MM.1S (cell line): ENCODE measurements at regions not wholly inside any gene's neighbourhood (a gene's known extent, or its start where the extent isn't known, plus 50 kb on each side); places are given as distances from the start of the nearest gene placed in this dataset.
"Not testable (repeated sequence)": the region's sequence is repeated elsewhere in the genome, so short reads cannot be mapped to it uniquely, and the experiment has no call there.

Experiments used
- DNase-seq: peaks from one replicate; pipeline ENCODE4 v3.0.0-alpha.2; 2015
- H2AFZ ChIP-seq: fragments of 300-600 bp; sonication (generic); 2 replicates; pipeline ENCODE4 v1.6.0; 2016; ENCODE audit warnings: antibody characterized with exemption, low read length
- H3F3A ChIP-seq: fragments of 300-600 bp; sonication (generic); 2 replicates; pipeline ENCODE4 v1.6.1; 2016; ENCODE audit warnings: mild to moderate bottlenecking, antibody characterized with exemption, low read length, moderate library complexity, mixed read lengths; ENCODE audit not compliant: insufficient read depth
- H3K27ac ChIP-seq: fragments of 300-600 bp; sonication (generic); 2 replicates; pipeline ENCODE4 v1.5.1; 2016; ENCODE audit warnings: mild to moderate bottlenecking, low read length
- H3K27me3 ChIP-seq: fragments of 300-600 bp; sonication (generic); replicated peaks from 2 replicates; pipeline ENCODE4 v1.6.0; 2016; ENCODE audit warnings: low read length; ENCODE audit not compliant: insufficient read depth
- H3K36me3 ChIP-seq: fragments of 300-600 bp; sonication (generic); replicated peaks from 2 replicates; pipeline ENCODE4 v1.6.1; 2016; ENCODE audit warnings: mild to moderate bottlenecking, low read length, mixed read lengths; ENCODE audit not compliant: insufficient read depth
- H3K4me1 ChIP-seq: fragments of 300-600 bp; sonication (generic); 2 replicates; pipeline ENCODE4 v1.6.1; 2016; ENCODE audit warnings: low read length, mixed read lengths
- H3K4me2 ChIP-seq: fragments of 300-600 bp; sonication (generic); 2 replicates; pipeline ENCODE4 v1.6.0; 2016; ENCODE audit warnings: low read depth, low read length
- H3K4me3 ChIP-seq: fragments of 300-600 bp; sonication (generic); 2 replicates; pipeline ENCODE4 v1.5.1; 2016; ENCODE audit warnings: low read length, mixed read lengths
- H3K79me2 ChIP-seq: fragments of 300-600 bp; sonication (generic); 2 replicates; pipeline ENCODE4 v1.6.1; 2016; ENCODE audit warnings: mixed run types, low read length, mixed read lengths
- H3K9ac ChIP-seq: fragments of 300-600 bp; sonication (generic); 2 replicates; pipeline ENCODE4 v1.6.1; 2016; ENCODE audit warnings: low read length, mixed read lengths
- H3K9me2 ChIP-seq: fragments of 300-600 bp; sonication (generic); replicated peaks from 2 replicates; pipeline ENCODE4 v1.6.1; 2016; ENCODE audit warnings: mild to moderate bottlenecking, low read length, mixed read lengths; ENCODE audit not compliant: insufficient read depth
- H3K9me3 ChIP-seq: fragments of 300-600 bp; sonication (generic); replicated peaks from 2 replicates; pipeline ENCODE4 v1.6.1; 2016; ENCODE audit warnings: mild to moderate bottlenecking, low read length, mixed read lengths; ENCODE audit not compliant: insufficient read depth
- H4K20me1 ChIP-seq: fragments of 300-600 bp; sonication (generic); 2 replicates; pipeline ENCODE4 v1.6.1; 2016; ENCODE audit warnings: mild to moderate bottlenecking, low read length, moderate library complexity, mixed read lengths; ENCODE audit not compliant: insufficient read depth
- CTCF ChIP-seq: fragments of 300-600 bp; sonication (generic); IDR thresholded peaks from 2 replicates; pipeline ENCODE4 v1.5.1; 2016; ENCODE audit warnings: antibody characterized with exemption, low read length, mixed read lengths
- EZH2 ChIP-seq: fragments of 300-600 bp; sonication (generic); optimal IDR thresholded peaks from 2 replicates; pipeline ENCODE3; 2017; ENCODE audit warnings: low read depth, mild to moderate bottlenecking, antibody characterized with exemption, low read length, mixed read lengths
- EZH2phosphoT487 ChIP-seq: fragments of 300-600 bp; sonication (generic); IDR thresholded peaks from 2 replicates; pipeline ENCODE4 v1.6.1; 2018; ENCODE audit warnings: antibody characterized with exemption, low read length

- no peak for DNase-seq
- Histone ChIP-seq H3K4me1 (no peaks in the 10 kb centered on the region), H3K27ac (no peak overlapping the region), H3K9me3 (no peaks in the 10 kb centered on the region), H3K27me3 (no peaks in the 10 kb centered on the region), H2AFZ (no peak overlapping the region), H4K20me1 (no peaks in the 10 kb centered on the region), H3K9me2 (no peaks in the 10 kb centered on the region), H3K36me3 (no peaks in the 10 kb centered on the region), H3K4me3 (no peak overlapping the region), H3K9ac (no peak overlapping the region), H3F3A (no peaks in the 10 kb centered on the region), H3K4me2 (no peak overlapping the region), H3K79me2 (no peaks in the 10 kb centered on the region)
- TF ChIP-seq EZH2phosphoT487 = no peak
- TF ChIP-seq EZH2 = no peak
- TF ChIP-seq CTCF = no peak
Observed at GRCh38 chr2:21781962-21782361, 658.2 kb downstream of the TDRD15 start.

GRCh38 chr2:21782866-21783265 lies 659.1 kb downstream of the TDRD15 start:
- Histone ChIP-seq H3K79me2 (no peaks in the 10 kb centered on the region), H4K20me1 (no peaks in the 10 kb centered on the region), H3K27me3 (no peaks in the 10 kb centered on the region), H3K9ac (no peak overlapping the region), H3F3A (no peaks in the 10 kb centered on the region), H3K4me1 (no peaks in the 10 kb centered on the region), H3K9me2 (no peaks in the 10 kb centered on the region), H3K9me3 (no peaks in the 10 kb centered on the region), H3K4me3 (no peak overlapping the region), H3K36me3 (no peaks in the 10 kb centered on the region), H3K4me2 (no peak overlapping the region), H3K27ac (no peak overlapping the region), H2AFZ (no peak overlapping the region)
- no peak for DNase-seq
- TF ChIP-seq EZH2phosphoT487 = no peak
- no peak for TF ChIP-seq EZH2
- TF ChIP-seq CTCF = no peak

- Histone ChIP-seq H3K4me1 (no peaks in the 10 kb centered on the region), H3K79me2 (no peaks in the 10 kb centered on the region), H3K9me3 (no peaks in the 10 kb centered on the region), H3K9me2 (no peaks in the 10 kb centered on the region), H3K36me3 (no peaks in the 10 kb centered on the region), H3K27me3 (no peaks in the 10 kb centered on the region), H2AFZ (no peak overlapping the region), H3K4me2 (no peak overlapping the region), H3F3A (no peaks in the 10 kb centered on the region), H3K27ac (no peak overlapping the region), H4K20me1 (no peaks in the 10 kb centered on the region), H3K9ac (no peak overlapping the region), H3K4me3 (no peak overlapping the region)
- TF ChIP-seq EZH2 (no peak), EZH2phosphoT487 (no peak), CTCF (no peak)
- DNase-seq = no peak
Observed at GRCh38 chr2:21787941-21788340, 664.2 kb downstream of the TDRD15 start.

GRCh38 chr2:21790311-21790710 lies 666.5 kb downstream of the TDRD15 start:
- H3K4me2 ChIP-seq, H4K20me1 ChIP-seq, H2AFZ ChIP-seq, H3K27ac ChIP-seq, H3K27me3 ChIP-seq, H3K36me3 ChIP-seq, DNase-seq, H3K79me2 ChIP-seq, H3K4me1 ChIP-seq, H3K9me3 ChIP-seq, H3K4me3 ChIP-seq, H3K9me2 ChIP-seq, H3F3A ChIP-seq, H3K9ac ChIP-seq: not testable (repeated sequence)
